Nephron progenitor cell (in vitro differentiated cells): ENCODE measurements at regions not wholly inside any gene's neighbourhood (a gene's known extent, or its start where the extent isn't known, plus 50 kb on each side); places are given as distances from the start of the nearest gene placed in this dataset.

Experiments
- DNase-seq: peaks from one replicate; pipeline ENCODE4 v3.0.0; 2021
- H3K27ac Mint-ChIP-seq: 2 replicates; pipeline ENCODE4 v1.8.0; 2021; ENCODE audit warnings: mild to moderate bottlenecking, moderate library complexity, mixed read lengths
- H3K27me3 Mint-ChIP-seq: 2 replicates; pipeline ENCODE4 v1.8.0; 2021; ENCODE audit warnings: mild to moderate bottlenecking, low read depth, mixed read lengths; ENCODE audit not compliant: poor library complexity
- H3K36me3 Mint-ChIP-seq: 2 replicates; pipeline ENCODE4 v1.8.0; 2021; ENCODE audit warnings: low read depth, mixed read lengths
- H3K4me1 Mint-ChIP-seq: 2 replicates; pipeline ENCODE4 v1.8.0; 2021; ENCODE audit warnings: mixed read lengths
- H3K4me3 Mint-ChIP-seq: 2 replicates; pipeline ENCODE4 v1.8.0; 2021; ENCODE audit warnings: mild to moderate bottlenecking, moderate library complexity, mixed read lengths
- H3K9me3 Mint-ChIP-seq: 2 replicates; pipeline ENCODE4 v1.8.0; 2021; ENCODE audit warnings: mild to moderate bottlenecking, moderate library complexity, mixed read lengths
- TF ChIP-seq, protein P1 (sequence below): fragments of 200-600 bp; sonication (generic); IDR thresholded peaks from 2 replicates; pipeline ENCODE4 v1.5.0; 2021; ENCODE audit warnings: antibody characterized with exemption

GRCh38 chr5:51449026-51449425, 65.8 kb downstream of the ISL1 start:
- H3K9me3 Mint-ChIP-seq: no peaks in the 10 kb centered on the region
- no peaks in the 10 kb centered on the region for H3K36me3 Mint-ChIP-seq
- H3K27me3 Mint-ChIP-seq: peaks cover 5% of the 10 kb centered on the region
- TF ChIP-seq, protein P1, sequence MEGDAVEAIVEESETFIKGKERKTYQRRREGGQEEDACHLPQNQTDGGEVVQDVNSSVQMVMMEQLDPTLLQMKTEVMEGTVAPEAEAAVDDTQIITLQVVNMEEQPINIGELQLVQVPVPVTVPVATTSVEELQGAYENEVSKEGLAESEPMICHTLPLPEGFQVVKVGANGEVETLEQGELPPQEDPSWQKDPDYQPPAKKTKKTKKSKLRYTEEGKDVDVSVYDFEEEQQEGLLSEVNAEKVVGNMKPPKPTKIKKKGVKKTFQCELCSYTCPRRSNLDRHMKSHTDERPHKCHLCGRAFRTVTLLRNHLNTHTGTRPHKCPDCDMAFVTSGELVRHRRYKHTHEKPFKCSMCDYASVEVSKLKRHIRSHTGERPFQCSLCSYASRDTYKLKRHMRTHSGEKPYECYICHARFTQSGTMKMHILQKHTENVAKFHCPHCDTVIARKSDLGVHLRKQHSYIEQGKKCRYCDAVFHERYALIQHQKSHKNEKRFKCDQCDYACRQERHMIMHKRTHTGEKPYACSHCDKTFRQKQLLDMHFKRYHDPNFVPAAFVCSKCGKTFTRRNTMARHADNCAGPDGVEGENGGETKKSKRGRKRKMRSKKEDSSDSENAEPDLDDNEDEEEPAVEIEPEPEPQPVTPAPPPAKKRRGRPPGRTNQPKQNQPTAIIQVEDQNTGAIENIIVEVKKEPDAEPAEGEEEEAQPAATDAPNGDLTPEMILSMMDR: no peak
- H3K4me3 Mint-ChIP-seq: no peak overlapping the region
- no peaks in the 10 kb centered on the region for H3K4me1 Mint-ChIP-seq
- no peak for DNase-seq
- H3K27ac Mint-ChIP-seq: no peak overlapping the region

DNA sequence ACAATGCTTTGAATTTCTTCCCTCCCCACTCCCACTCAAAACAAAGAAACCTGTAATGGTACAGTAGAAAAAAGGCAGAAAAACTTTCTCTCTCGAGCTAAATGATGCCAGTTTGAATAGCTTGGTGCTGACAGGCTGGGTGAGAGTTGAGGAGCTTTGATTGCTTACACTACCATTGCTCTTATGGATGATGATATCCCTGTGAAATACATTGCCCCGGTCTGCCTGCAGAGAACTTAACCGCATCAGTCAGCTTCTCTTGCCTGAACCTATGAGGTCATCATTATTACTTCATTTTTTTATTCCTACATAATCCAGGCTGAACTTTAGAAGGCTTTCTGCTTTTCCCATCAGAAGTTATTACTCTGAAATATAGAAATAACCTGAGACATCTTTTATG, 69.3 kb downstream of the ISL1 start:
- Mint-ChIP-seq H3K4me1 (no peaks in the 10 kb centered on the region), H3K27ac (no peak overlapping the region), H3K27me3 (peaks cover 8% of the 10 kb centered on the region), H3K9me3 (no peaks in the 10 kb centered on the region), H3K36me3 (no peaks in the 10 kb centered on the region), H3K4me3 (no peak overlapping the region)
- DNase-seq: no peak
- TF ChIP-seq, protein P1: no peak

GRCh38 chr5:51465165-51465564, 81.9 kb downstream of the ISL1 start:
- peaks cover 7% of the 10 kb centered on the region for H3K4me1 Mint-ChIP-seq

GRCh38 chr5:51466214-51466613, 83.0 kb downstream of the ISL1 start:
- Mint-ChIP-seq H3K27me3 (peaks cover 6% of the 10 kb centered on the region), H3K36me3 (no peaks in the 10 kb centered on the region), H3K9me3 (no peaks in the 10 kb centered on the region), H3K27ac (no peak overlapping the region), H3K4me1 (peaks cover 7% of the 10 kb centered on the region), H3K4me3 (no peak overlapping the region)
- TF ChIP-seq, protein P1: no peak
- DNase-seq: no peak

More at GRCh38 chr5:51465165-51465564, 81.9 kb downstream of the ISL1 start:
- H3K36me3 Mint-ChIP-seq: no peaks in the 10 kb centered on the region
- no peak overlapping the region for H3K27ac Mint-ChIP-seq
- peak; percentile 9 for DNase-seq
- no peaks in the 10 kb centered on the region for H3K9me3 Mint-ChIP-seq
- TF ChIP-seq, protein P1: no peak
- H3K4me3 Mint-ChIP-seq: peak overlapping the region; percentile 56
- H3K27me3 Mint-ChIP-seq: peaks cover 6% of the 10 kb centered on the region

GRCh38 chr5:51468196-51468595, 84.9 kb downstream of the ISL1 start:
- H3K36me3 Mint-ChIP-seq: no peaks in the 10 kb centered on the region
- TF ChIP-seq, protein P1: no peak
- no peaks in the 10 kb centered on the region for H3K9me3 Mint-ChIP-seq
- peaks cover 6% of the 10 kb centered on the region for H3K27me3 Mint-ChIP-seq
- peaks cover 7% of the 10 kb centered on the region for H3K4me1 Mint-ChIP-seq
- no peak overlapping the region for H3K4me3 Mint-ChIP-seq
- DNase-seq: no peak
- no peak overlapping the region for H3K27ac Mint-ChIP-seq

DNA sequence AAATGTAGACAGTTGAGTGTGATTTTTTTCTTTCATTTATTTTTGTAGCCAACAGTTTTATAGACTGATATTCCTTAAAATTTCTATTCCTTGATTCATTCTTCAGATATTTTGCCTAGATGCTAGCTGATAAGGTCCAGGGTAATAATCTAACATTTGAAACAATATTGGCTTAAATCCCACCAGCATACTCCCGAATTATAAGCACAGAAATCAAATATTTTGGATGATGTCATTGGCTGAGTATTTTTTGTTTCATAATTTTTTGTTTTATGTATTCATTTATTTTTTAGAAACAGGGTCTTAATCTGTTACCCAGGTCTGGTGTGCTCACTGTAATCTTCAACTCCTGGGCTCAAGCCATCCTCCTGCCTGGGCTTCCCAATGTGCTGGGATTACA, 88.4 kb downstream of the ISL1 start:
- no peaks in the 10 kb centered on the region for H3K36me3 Mint-ChIP-seq
- no peaks in the 10 kb centered on the region for H3K4me1 Mint-ChIP-seq
- H3K27ac Mint-ChIP-seq: no peak overlapping the region

More for the DNA sequence above, 88.4 kb downstream of the ISL1 start:
- H3K9me3 Mint-ChIP-seq: no peaks in the 10 kb centered on the region
- no peak overlapping the region for H3K4me3 Mint-ChIP-seq
- TF ChIP-seq, protein P1: no peak
- no peak for DNase-seq
- peaks cover 4% of the 10 kb centered on the region for H3K27me3 Mint-ChIP-seq
